ENCODE measurements at regions not wholly inside any gene's neighbourhood (a gene's known extent, or its start where the extent isn't known, plus 50 kb on each side); places are given as distances from the start of the nearest gene placed in this dataset.

DNA sequence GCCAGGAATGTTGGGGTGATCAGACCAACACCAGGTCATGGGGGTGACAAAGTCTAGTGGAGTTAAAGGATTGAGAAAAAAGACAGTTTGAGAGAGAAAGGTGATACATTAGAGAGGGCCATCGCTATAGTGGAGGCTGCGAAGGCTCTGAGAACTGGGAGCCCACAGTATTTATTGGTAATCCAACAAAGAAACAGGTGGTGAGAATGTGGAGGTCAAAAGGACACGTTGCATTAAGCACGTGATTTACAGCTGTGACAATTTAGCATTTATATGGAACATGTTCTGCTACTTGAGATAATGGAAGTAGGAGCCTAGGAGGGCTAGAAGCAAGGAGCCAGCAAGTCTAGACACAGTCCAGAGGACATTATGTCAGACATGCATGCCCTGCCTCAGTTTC lies 2086.5 kb upstream of the C9orf72 start:
- Histone ChIP-seq H3K9me3 (ENCODE audit: control insufficient read depth, insufficient read depth, low read depth, low read length) (no peaks in the 10 kb centered on the region), H3K27ac (ENCODE audit: low read length) (no peak overlapping the region), H3K4me3 (ENCODE audit: low read depth in 2 of 2, low read length in 2 of 2) (no peak overlapping the region), H3K4me1 (ENCODE audit: control insufficient read depth, insufficient read depth, low read length) (no peaks in the 10 kb centered on the region), H3K36me3 (ENCODE audit: control insufficient read depth, insufficient read depth, low read length) (no peaks in the 10 kb centered on the region), H3K27me3 (ENCODE audit: control insufficient read depth, insufficient read depth, low read length) (no peaks in the 10 kb centered on the region)
- ChIA-PET POLR2A (no interaction called here), CTCF (no interaction called here)
- ATAC-seq (no peak), DNase-seq (ENCODE audit: low read depth, low spot score) (no peak)
- no TSS peak for BruUV-seq (replicated peaks)
- in situ Hi-C loops (cut with HindIII; ENCODE audit: low pct_unique_long_range_greater_than_20kb, low sequenced_read_pairs): no loop called here
- TF ChIP-seq POLR2AphosphoS5 (IDR thresholded peaks at IDR 0.05; ENCODE audit: low read depth, low read length): no peak
- no peak for TF ChIP-seq TCF7L2 (IDR thresholded peaks at IDR 0.05; ENCODE audit: low read depth, low read length)
- TF ChIP-seq SIN3A (IDR thresholded peaks at IDR 0.05; ENCODE audit: borderline replicate concordance, insufficient read depth, low read depth, low read length): no peak
- TF ChIP-seq, protein P1, sequence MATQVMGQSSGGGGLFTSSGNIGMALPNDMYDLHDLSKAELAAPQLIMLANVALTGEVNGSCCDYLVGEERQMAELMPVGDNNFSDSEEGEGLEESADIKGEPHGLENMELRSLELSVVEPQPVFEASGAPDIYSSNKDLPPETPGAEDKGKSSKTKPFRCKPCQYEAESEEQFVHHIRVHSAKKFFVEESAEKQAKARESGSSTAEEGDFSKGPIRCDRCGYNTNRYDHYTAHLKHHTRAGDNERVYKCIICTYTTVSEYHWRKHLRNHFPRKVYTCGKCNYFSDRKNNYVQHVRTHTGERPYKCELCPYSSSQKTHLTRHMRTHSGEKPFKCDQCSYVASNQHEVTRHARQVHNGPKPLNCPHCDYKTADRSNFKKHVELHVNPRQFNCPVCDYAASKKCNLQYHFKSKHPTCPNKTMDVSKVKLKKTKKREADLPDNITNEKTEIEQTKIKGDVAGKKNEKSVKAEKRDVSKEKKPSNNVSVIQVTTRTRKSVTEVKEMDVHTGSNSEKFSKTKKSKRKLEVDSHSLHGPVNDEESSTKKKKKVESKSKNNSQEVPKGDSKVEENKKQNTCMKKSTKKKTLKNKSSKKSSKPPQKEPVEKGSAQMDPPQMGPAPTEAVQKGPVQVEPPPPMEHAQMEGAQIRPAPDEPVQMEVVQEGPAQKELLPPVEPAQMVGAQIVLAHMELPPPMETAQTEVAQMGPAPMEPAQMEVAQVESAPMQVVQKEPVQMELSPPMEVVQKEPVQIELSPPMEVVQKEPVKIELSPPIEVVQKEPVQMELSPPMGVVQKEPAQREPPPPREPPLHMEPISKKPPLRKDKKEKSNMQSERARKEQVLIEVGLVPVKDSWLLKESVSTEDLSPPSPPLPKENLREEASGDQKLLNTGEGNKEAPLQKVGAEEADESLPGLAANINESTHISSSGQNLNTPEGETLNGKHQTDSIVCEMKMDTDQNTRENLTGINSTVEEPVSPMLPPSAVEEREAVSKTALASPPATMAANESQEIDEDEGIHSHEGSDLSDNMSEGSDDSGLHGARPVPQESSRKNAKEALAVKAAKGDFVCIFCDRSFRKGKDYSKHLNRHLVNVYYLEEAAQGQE (IDR thresholded peaks at IDR 0.05; ENCODE audit: insufficient read depth in 1 of 2, low read depth in 2 of 2, low read length in 1 of 2): no peak
- no peak for TF ChIP-seq CTCF (IDR thresholded peaks at IDR 0.05)
- intact Hi-C loops (cut with micrococcal nuclease; ENCODE audit: unreplicated experiment): no loop called here

GRCh38 chr9:29668732-29669131 lies 2095.5 kb upstream of the C9orf72 start:
- Histone ChIP-seq H3K4me3 (ENCODE audit: low read depth in 2 of 2, low read length in 2 of 2) (no peak overlapping the region), H3K27ac (ENCODE audit: low read length) (no peak overlapping the region), H3K36me3 (ENCODE audit: control insufficient read depth, insufficient read depth, low read length) (no peaks in the 10 kb centered on the region), H3K9me3 (ENCODE audit: control insufficient read depth, insufficient read depth, low read depth, low read length) (no peaks in the 10 kb centered on the region), H3K27me3 (ENCODE audit: control insufficient read depth, insufficient read depth, low read length) (no peaks in the 10 kb centered on the region), H3K4me1 (ENCODE audit: control insufficient read depth, insufficient read depth, low read length) (no peaks in the 10 kb centered on the region)
- no peak for TF ChIP-seq POLR2AphosphoS5 (IDR thresholded peaks at IDR 0.05; ENCODE audit: low read depth, low read length)
- TF ChIP-seq CTCF (IDR thresholded peaks at IDR 0.05): no peak
- no peak for TF ChIP-seq TCF7L2 (IDR thresholded peaks at IDR 0.05; ENCODE audit: low read depth, low read length)
- TF ChIP-seq, protein P1 (IDR thresholded peaks at IDR 0.05; ENCODE audit: insufficient read depth in 1 of 2, low read depth in 2 of 2, low read length in 1 of 2): no peak
- TF ChIP-seq SIN3A (IDR thresholded peaks at IDR 0.05; ENCODE audit: borderline replicate concordance, insufficient read depth, low read depth, low read length): no peak
- DNase-seq (ENCODE audit: low read depth, low spot score) (no peak), ATAC-seq (no peak)
- POLR2A ChIA-PET: no interaction called here
- no TSS peak for BruUV-seq (replicated peaks)
- CTCF ChIA-PET: no interaction called here
- intact Hi-C loops (cut with micrococcal nuclease; ENCODE audit: unreplicated experiment) (no loop called here), in situ Hi-C loops (cut with HindIII; ENCODE audit: low pct_unique_long_range_greater_than_20kb, low sequenced_read_pairs) (no loop called here)
